Chondrocyte (in vitro differentiated cells): ENCODE measurements at regions not wholly inside any gene's neighbourhood (a gene's known extent, or its start where the extent isn't known, plus 50 kb on each side); places are given as distances from the start of the nearest gene placed in this dataset.
A peak's percentile ranks its signal among the peaks of the same experiment; 100 is the strongest.

Source experiments
- DNase-seq: peaks from one replicate; pipeline ENCODE4 v3.0.0; 2021; ENCODE audit warnings: mixed read lengths, low spot score
- H3K27ac Mint-ChIP-seq: one replicate; pipeline ENCODE4 v1.8.0; 2021; ENCODE audit warnings: mild to moderate bottlenecking, moderate library complexity, mixed read lengths; ENCODE audit not compliant: unreplicated experiment
- H3K27me3 Mint-ChIP-seq: 2 replicates; pipeline ENCODE4 v1.8.0; 2021; ENCODE audit warnings: low read depth, mixed read lengths
- H3K36me3 Mint-ChIP-seq: 2 replicates; pipeline ENCODE4 v1.8.0; 2021; ENCODE audit warnings: low read depth, mixed read lengths
- H3K4me1 Mint-ChIP-seq: 2 replicates; pipeline ENCODE4 v1.8.0; 2021; ENCODE audit warnings: low read depth, mild to moderate bottlenecking, mixed read lengths
- H3K4me3 Mint-ChIP-seq: one replicate; pipeline ENCODE4 v1.8.0; 2021; ENCODE audit warnings: mild to moderate bottlenecking, moderate library complexity, mixed read lengths; ENCODE audit not compliant: unreplicated experiment
- H3K9me3 Mint-ChIP-seq: 2 replicates; pipeline ENCODE4 v1.8.0; 2021; ENCODE audit warnings: low read depth, mixed read lengths
- TF ChIP-seq, protein P1 (sequence below): fragments of 200-600 bp; sonication (generic); IDR thresholded peaks from 2 replicates; pipeline ENCODE4 v1.5.0; 2021; ENCODE audit warnings: antibody characterized with exemption, mild to moderate bottlenecking, moderate library complexity

DNA sequence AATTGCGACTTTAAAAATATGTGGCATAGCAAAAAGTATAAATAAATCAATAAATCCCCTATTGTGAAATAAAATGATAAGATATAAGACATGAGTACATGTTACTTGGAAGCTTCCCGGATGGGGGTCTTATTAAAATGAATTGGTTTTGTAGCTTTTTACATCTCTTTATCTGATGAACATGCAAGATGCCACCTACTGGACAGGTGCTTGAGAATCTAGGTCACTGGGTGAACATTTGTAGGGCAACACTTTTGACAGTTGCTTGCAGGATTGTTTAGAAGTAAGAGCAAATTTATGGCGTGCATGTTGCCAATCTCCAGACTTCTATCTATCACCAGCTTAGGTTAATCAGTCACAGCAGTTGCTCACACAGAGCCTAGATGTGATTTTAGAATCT, 362.7 kb upstream of the SUCLG2 start:
- no peak for DNase-seq
- Mint-ChIP-seq H3K27ac (no peak overlapping the region), H3K36me3 (no peaks in the 10 kb centered on the region), H3K4me3 (no peak overlapping the region), H3K9me3 (no peaks in the 10 kb centered on the region), H3K4me1 (no peaks in the 10 kb centered on the region), H3K27me3 (peaks cover 2% of the 10 kb centered on the region)
- TF ChIP-seq, protein P1, sequence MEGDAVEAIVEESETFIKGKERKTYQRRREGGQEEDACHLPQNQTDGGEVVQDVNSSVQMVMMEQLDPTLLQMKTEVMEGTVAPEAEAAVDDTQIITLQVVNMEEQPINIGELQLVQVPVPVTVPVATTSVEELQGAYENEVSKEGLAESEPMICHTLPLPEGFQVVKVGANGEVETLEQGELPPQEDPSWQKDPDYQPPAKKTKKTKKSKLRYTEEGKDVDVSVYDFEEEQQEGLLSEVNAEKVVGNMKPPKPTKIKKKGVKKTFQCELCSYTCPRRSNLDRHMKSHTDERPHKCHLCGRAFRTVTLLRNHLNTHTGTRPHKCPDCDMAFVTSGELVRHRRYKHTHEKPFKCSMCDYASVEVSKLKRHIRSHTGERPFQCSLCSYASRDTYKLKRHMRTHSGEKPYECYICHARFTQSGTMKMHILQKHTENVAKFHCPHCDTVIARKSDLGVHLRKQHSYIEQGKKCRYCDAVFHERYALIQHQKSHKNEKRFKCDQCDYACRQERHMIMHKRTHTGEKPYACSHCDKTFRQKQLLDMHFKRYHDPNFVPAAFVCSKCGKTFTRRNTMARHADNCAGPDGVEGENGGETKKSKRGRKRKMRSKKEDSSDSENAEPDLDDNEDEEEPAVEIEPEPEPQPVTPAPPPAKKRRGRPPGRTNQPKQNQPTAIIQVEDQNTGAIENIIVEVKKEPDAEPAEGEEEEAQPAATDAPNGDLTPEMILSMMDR = peak; percentile 28

- peaks cover 6% of the 10 kb centered on the region for H3K4me1 Mint-ChIP-seq
- H3K4me3 Mint-ChIP-seq = no peak overlapping the region
- no peaks in the 10 kb centered on the region for H3K9me3 Mint-ChIP-seq
- TF ChIP-seq, protein P1 = no peak
- peaks cover 42% of the 10 kb centered on the region for H3K27me3 Mint-ChIP-seq
- H3K27ac Mint-ChIP-seq = no peak overlapping the region
- no peaks in the 10 kb centered on the region for H3K36me3 Mint-ChIP-seq
- no peak for DNase-seq
Measured at GRCh38 chr3:68009900-68010299, 355.5 kb upstream of the SUCLG2 start.

GRCh38 chr3:68007621-68008226, 353.3 kb upstream of the SUCLG2 start:
- Mint-ChIP-seq H3K4me3 (peak overlapping the region; percentile 40), H3K4me1 (peaks cover 6% of the 10 kb centered on the region), H3K27me3 (peaks cover 49% of the 10 kb centered on the region), H3K36me3 (no peaks in the 10 kb centered on the region), H3K9me3 (no peaks in the 10 kb centered on the region), H3K27ac (no peak overlapping the region)
- no peak for DNase-seq
- TF ChIP-seq, protein P1 = peak; percentile 28

GRCh38 chr3:68006646-68007045, 352.2 kb upstream of the SUCLG2 start:
- Mint-ChIP-seq H3K27ac (no peak overlapping the region), H3K27me3 (peaks cover 49% of the 10 kb centered on the region), H3K9me3 (peaks cover under 1% of the 10 kb centered on the region), H3K36me3 (no peaks in the 10 kb centered on the region), H3K4me1 (peaks cover 6% of the 10 kb centered on the region), H3K4me3 (no peak overlapping the region)
- no peak for DNase-seq
- TF ChIP-seq, protein P1 = no peak

DNA sequence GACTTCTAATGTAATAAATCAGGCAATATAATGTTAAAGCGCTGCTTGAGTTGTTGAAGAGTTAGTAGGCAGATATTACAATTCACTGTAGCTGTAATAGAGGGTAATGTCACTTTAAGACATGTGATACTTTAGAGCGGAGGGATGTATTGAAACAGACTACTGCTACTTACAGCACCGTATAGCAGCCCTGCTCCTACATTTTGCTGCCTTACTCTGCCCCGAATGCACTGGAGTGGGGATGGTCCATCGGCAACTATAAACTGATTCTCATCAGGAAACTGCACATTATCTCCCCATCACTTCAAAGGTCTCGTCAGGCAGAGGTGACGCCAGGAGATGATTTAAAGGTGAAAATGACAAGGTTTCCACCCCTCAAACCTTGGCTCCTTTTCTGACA, 349.7 kb upstream of the SUCLG2 start:
- peaks cover 12% of the 10 kb centered on the region for H3K9me3 Mint-ChIP-seq
- TF ChIP-seq, protein P1 = no peak
- peaks cover 6% of the 10 kb centered on the region for H3K4me1 Mint-ChIP-seq
- DNase-seq = no peak
- no peak overlapping the region for H3K27ac Mint-ChIP-seq
- peaks cover 37% of the 10 kb centered on the region for H3K27me3 Mint-ChIP-seq
- H3K4me3 Mint-ChIP-seq = no peak overlapping the region
- no peaks in the 10 kb centered on the region for H3K36me3 Mint-ChIP-seq
